Neural progenitor cell (in vitro differentiated cells): ENCODE measurements at regions not wholly inside any gene's neighbourhood (a gene's known extent, or its start where the extent isn't known, plus 50 kb on each side); places are given as distances from the start of the nearest gene placed in this dataset.
A peak's percentile ranks its signal among the peaks of the same experiment; 100 is the strongest.

ENCODE experiments used
- DNase-seq: peaks from one replicate; pipeline ENCODE4 v3.0.0-alpha.2; 2016; ENCODE audit warnings: low spot score
- H2AFZ ChIP-seq: fragments of 200-600 bp; sonication (generic); replicated peaks from 2 replicates; pipeline ENCODE4 v1.6.1; 2016; ENCODE audit warnings: antibody characterized with exemption
- H3F3A ChIP-seq: fragments of 200-600 bp; sonication (generic); 2 replicates; pipeline ENCODE4 v1.6.1; 2016; ENCODE audit warnings: antibody characterized with exemption, low read depth
- H3K27ac ChIP-seq: fragments of 200-600 bp; sonication (generic); 2 replicates; pipeline ENCODE4 v1.5.1; 2016; ENCODE audit warnings: mild to moderate bottlenecking
- H3K27me3 ChIP-seq: fragments of 200-600 bp; sonication (generic); 2 replicates; pipeline ENCODE4 v1.6.1; 2016; ENCODE audit warnings: mild to moderate bottlenecking, moderate library complexity
- H3K36me3 ChIP-seq: fragments of 200-600 bp; sonication (generic); 2 replicates; pipeline ENCODE4 v1.5.1; 2016
- H3K4me1 ChIP-seq: fragments of 200-600 bp; sonication (generic); 2 replicates; pipeline ENCODE4 v1.6.1; 2016; ENCODE audit warnings: mixed run types
- H3K4me2 ChIP-seq: fragments of 200-600 bp; sonication (generic); 2 replicates; pipeline ENCODE4 v1.6.1; 2016
- H3K4me3 ChIP-seq: fragments of 200-600 bp; sonication (generic); 2 replicates; pipeline ENCODE4 v1.5.1; 2016
- H3K79me2 ChIP-seq: fragments of 200-600 bp; sonication (generic); 2 replicates; pipeline ENCODE4 v1.6.1; 2016; ENCODE audit warnings: low read depth
- H3K9ac ChIP-seq: fragments of 200-600 bp; sonication (generic); 2 replicates; pipeline ENCODE4 v1.6.1; 2016
- H3K9me3 ChIP-seq: fragments of 200-600 bp; sonication (generic); 2 replicates; pipeline ENCODE4 v1.5.1; 2016; ENCODE audit warnings: low read depth
- H4K20me1 ChIP-seq: fragments of 200-600 bp; sonication (generic); 2 replicates; pipeline ENCODE4 v1.6.1; 2016; ENCODE audit warnings: low read depth
- H3K27ac Mint-ChIP-seq: 3 replicates; pipeline ENCODE4 v1.8.0; 2021; ENCODE audit warnings: mixed read lengths
- H3K27me3 Mint-ChIP-seq: 2 replicates; pipeline ENCODE4 v1.8.0; 2022; ENCODE audit warnings: low read depth, mild to moderate bottlenecking, inconsistent platforms, moderate library complexity, mixed read lengths; ENCODE audit not compliant: insufficient read depth
- H3K36me3 Mint-ChIP-seq: 3 replicates; pipeline ENCODE4 v1.8.0; 2021; ENCODE audit warnings: mixed read lengths
- H3K4me1 Mint-ChIP-seq: 3 replicates; pipeline ENCODE4 v1.8.0; 2021; ENCODE audit warnings: mixed read lengths
- H3K4me3 Mint-ChIP-seq: 3 replicates; pipeline ENCODE4 v1.8.0; 2021; ENCODE audit warnings: mild to moderate bottlenecking, moderate library complexity, mixed read lengths
- H3K9me3 Mint-ChIP-seq: 3 replicates; pipeline ENCODE4 v1.8.0; 2020; ENCODE audit warnings: mixed read lengths
- CTCF ChIP-seq: fragments of 200-600 bp; sonication (generic); IDR thresholded peaks from 2 replicates; pipeline ENCODE4 v1.5.1; 2017; ENCODE audit warnings: antibody characterized with exemption, mild to moderate bottlenecking
- EZH2 ChIP-seq: fragments of 200-600 bp; sonication (generic); IDR thresholded peaks from 2 replicates; pipeline ENCODE4 v1.6.1; 2017; ENCODE audit warnings: antibody characterized with exemption, mild to moderate bottlenecking, moderate library complexity
- EZH2phosphoT487 ChIP-seq: fragments of 200-600 bp; sonication (generic); IDR thresholded peaks from 2 replicates; pipeline ENCODE4 v1.6.1; 2017; ENCODE audit warnings: antibody characterized with exemption

GRCh38 chr1:96643519-96643918, 78.1 kb upstream of the PTBP2 start:
- H3F3A ChIP-seq = no peaks in the 10 kb centered on the region
- H4K20me1 ChIP-seq = no peaks in the 10 kb centered on the region
- Mint-ChIP-seq H3K4me1 (no peaks in the 10 kb centered on the region), H3K4me3 (no peak overlapping the region), H3K9me3 (no peaks in the 10 kb centered on the region), H3K36me3 (no peaks in the 10 kb centered on the region), H3K27me3 (peaks cover 2% of the 10 kb centered on the region), H3K27ac (no peak overlapping the region)
- no peak overlapping the region for H3K27ac ChIP-seq
- TF ChIP-seq EZH2 (no peak), CTCF (no peak), EZH2phosphoT487 (no peak)
- H3K9ac ChIP-seq = no peak overlapping the region
- H3K4me3 ChIP-seq = no peak overlapping the region
- no peak overlapping the region for H2AFZ ChIP-seq
- DNase-seq = no peak
- no peaks in the 10 kb centered on the region for H3K9me3 ChIP-seq
- H3K27me3 ChIP-seq = no peaks in the 10 kb centered on the region
- H3K4me1 ChIP-seq = no peaks in the 10 kb centered on the region
- no peaks in the 10 kb centered on the region for H3K79me2 ChIP-seq
- H3K4me2 ChIP-seq = no peak overlapping the region
- no peaks in the 10 kb centered on the region for H3K36me3 ChIP-seq

- H3K27me3 Mint-ChIP-seq = no peaks in the 10 kb centered on the region
- Histone ChIP-seq H3K4me1 (no peaks in the 10 kb centered on the region), H3K27me3 (no peaks in the 10 kb centered on the region), H3K27ac (no peak overlapping the region), H3F3A (no peaks in the 10 kb centered on the region), H3K36me3 (no peaks in the 10 kb centered on the region), H3K4me2 (no peak overlapping the region), H3K4me3 (no peak overlapping the region), H3K9ac (no peak overlapping the region), H3K9me3 (no peaks in the 10 kb centered on the region), H2AFZ (no peak overlapping the region), H3K79me2 (no peaks in the 10 kb centered on the region), H4K20me1 (no peaks in the 10 kb centered on the region)
- peaks cover 14% of the 10 kb centered on the region for H3K9me3 Mint-ChIP-seq
- no peak overlapping the region for H3K4me3 Mint-ChIP-seq
- no peak for DNase-seq
- no peaks in the 10 kb centered on the region for H3K36me3 Mint-ChIP-seq
- H3K27ac Mint-ChIP-seq = no peak overlapping the region
- no peak for TF ChIP-seq EZH2
- TF ChIP-seq CTCF = no peak
- no peak for TF ChIP-seq EZH2phosphoT487
- no peaks in the 10 kb centered on the region for H3K4me1 Mint-ChIP-seq
These were observed 72.3 kb upstream of the PTBP2 start for GRCh38 chr1:96649301-96649700.

- peak; percentile 7 for DNase-seq
- H3K4me3 ChIP-seq = no peak overlapping the region
- H3K27me3 Mint-ChIP-seq = no peaks in the 10 kb centered on the region
- H3K4me3 Mint-ChIP-seq = no peak overlapping the region
- no peaks in the 10 kb centered on the region for H3F3A ChIP-seq
- no peak overlapping the region for H3K9ac ChIP-seq
- no peak for TF ChIP-seq CTCF
- no peak for TF ChIP-seq EZH2phosphoT487
- TF ChIP-seq EZH2 = no peak
- no peak overlapping the region for H2AFZ ChIP-seq
- no peak overlapping the region for H3K4me2 ChIP-seq
- H3K4me1 ChIP-seq = no peaks in the 10 kb centered on the region
- no peaks in the 10 kb centered on the region for H3K36me3 Mint-ChIP-seq
- no peaks in the 10 kb centered on the region for H3K4me1 Mint-ChIP-seq
- no peak overlapping the region for H3K27ac Mint-ChIP-seq
- no peaks in the 10 kb centered on the region for H3K79me2 ChIP-seq
- no peak overlapping the region for H3K27ac ChIP-seq
- H3K27me3 ChIP-seq = no peaks in the 10 kb centered on the region
- H3K9me3 Mint-ChIP-seq = peaks cover 28% of the 10 kb centered on the region
- no peaks in the 10 kb centered on the region for H3K36me3 ChIP-seq
- H4K20me1 ChIP-seq = no peaks in the 10 kb centered on the region
- no peaks in the 10 kb centered on the region for H3K9me3 ChIP-seq
These were observed 70.1 kb upstream of the PTBP2 start for GRCh38 chr1:96651517-96651916.

- no peaks in the 10 kb centered on the region for H3F3A ChIP-seq
- H3K4me2 ChIP-seq = no peak overlapping the region
- Mint-ChIP-seq H3K27me3 (no peaks in the 10 kb centered on the region), H3K27ac (no peak overlapping the region), H3K4me1 (no peaks in the 10 kb centered on the region), H3K36me3 (no peaks in the 10 kb centered on the region), H3K9me3 (peaks cover 32% of the 10 kb centered on the region), H3K4me3 (no peak overlapping the region)
- H3K4me1 ChIP-seq = no peaks in the 10 kb centered on the region
- no peaks in the 10 kb centered on the region for H3K9me3 ChIP-seq
- H3K4me3 ChIP-seq = no peak overlapping the region
- H3K36me3 ChIP-seq = no peaks in the 10 kb centered on the region
- no peak overlapping the region for H3K9ac ChIP-seq
- no peak for DNase-seq
- H3K27ac ChIP-seq = no peak overlapping the region
- H3K27me3 ChIP-seq = no peaks in the 10 kb centered on the region
- no peak overlapping the region for H2AFZ ChIP-seq
- no peak for TF ChIP-seq EZH2phosphoT487
- TF ChIP-seq EZH2 = no peak
- TF ChIP-seq CTCF = no peak
- H4K20me1 ChIP-seq = no peaks in the 10 kb centered on the region
- H3K79me2 ChIP-seq = no peaks in the 10 kb centered on the region
These were observed 61.5 kb upstream of the PTBP2 start for GRCh38 chr1:96660051-96660450.
